ENCODE measurements at regions not wholly inside any gene's neighbourhood (a gene's known extent, or its start where the extent isn't known, plus 50 kb on each side); places are given as distances from the start of the nearest gene placed in this dataset.

DNA sequence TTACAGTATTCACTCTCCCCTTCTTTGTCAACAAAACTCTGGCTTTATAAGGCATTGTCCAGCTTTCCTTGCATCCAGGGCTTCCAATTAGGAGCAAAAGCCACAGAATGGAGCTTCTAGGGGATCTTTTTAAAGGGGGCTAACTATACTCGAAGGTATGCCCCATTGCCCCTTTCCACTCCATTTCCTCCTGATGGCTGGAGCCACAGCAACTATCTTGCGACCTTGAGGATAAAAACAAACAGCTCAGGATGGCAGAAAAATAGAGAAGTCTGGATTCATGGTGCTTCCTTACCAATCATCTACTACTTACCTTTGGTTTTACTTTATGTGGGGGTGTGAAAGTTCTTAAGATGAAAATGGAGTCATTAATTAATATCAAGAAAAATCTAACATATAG is 206.3 kb upstream of the PODXL start:
- TF ChIP-seq, protein P1, sequence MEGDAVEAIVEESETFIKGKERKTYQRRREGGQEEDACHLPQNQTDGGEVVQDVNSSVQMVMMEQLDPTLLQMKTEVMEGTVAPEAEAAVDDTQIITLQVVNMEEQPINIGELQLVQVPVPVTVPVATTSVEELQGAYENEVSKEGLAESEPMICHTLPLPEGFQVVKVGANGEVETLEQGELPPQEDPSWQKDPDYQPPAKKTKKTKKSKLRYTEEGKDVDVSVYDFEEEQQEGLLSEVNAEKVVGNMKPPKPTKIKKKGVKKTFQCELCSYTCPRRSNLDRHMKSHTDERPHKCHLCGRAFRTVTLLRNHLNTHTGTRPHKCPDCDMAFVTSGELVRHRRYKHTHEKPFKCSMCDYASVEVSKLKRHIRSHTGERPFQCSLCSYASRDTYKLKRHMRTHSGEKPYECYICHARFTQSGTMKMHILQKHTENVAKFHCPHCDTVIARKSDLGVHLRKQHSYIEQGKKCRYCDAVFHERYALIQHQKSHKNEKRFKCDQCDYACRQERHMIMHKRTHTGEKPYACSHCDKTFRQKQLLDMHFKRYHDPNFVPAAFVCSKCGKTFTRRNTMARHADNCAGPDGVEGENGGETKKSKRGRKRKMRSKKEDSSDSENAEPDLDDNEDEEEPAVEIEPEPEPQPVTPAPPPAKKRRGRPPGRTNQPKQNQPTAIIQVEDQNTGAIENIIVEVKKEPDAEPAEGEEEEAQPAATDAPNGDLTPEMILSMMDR (conservative IDR thresholded peaks at IDR 0.05 in 1 of 2, IDR thresholded peaks at IDR 0.05 in 1 of 2; ENCODE audit: extremely low read depth in 1 of 2, insufficient read depth in 1 of 2, low read depth in 1 of 2, low read length in 2 of 2), result no peak
- TF ChIP-seq EZH2 (IDR thresholded peaks at IDR 0.05; ENCODE audit: borderline replicate concordance, low read length), result no peak
